Neuronal stem cell (in vitro differentiated cells): ENCODE measurements at regions not wholly inside any gene's neighbourhood (a gene's known extent, or its start where the extent isn't known, plus 50 kb on each side); places are given as distances from the start of the nearest gene placed in this dataset.

Source experiments
- DNase-seq: peaks from one replicate; pipeline ENCODE4 v3.0.0-alpha.2; 2013; ENCODE audit warnings: low spot score
- H2AFZ ChIP-seq: one replicate; pipeline ENCODE4 v1.6.1; 2013; ENCODE audit warnings: mild to moderate bottlenecking, low read length, inconsistent platforms
- H2AK5ac ChIP-seq: 2 replicates; pipeline ENCODE4 v1.6.1; 2013; ENCODE audit warnings: low read depth, mild to moderate bottlenecking, inconsistent platforms, low read length, moderate library complexity, mixed read lengths
- H2BK120ac ChIP-seq: 2 replicates; pipeline ENCODE4 v1.6.1; 2013; ENCODE audit warnings: low read depth, mild to moderate bottlenecking, inconsistent platforms, low read length, moderate library complexity, mixed read lengths
- H2BK12ac ChIP-seq: one replicate; pipeline ENCODE4 v1.6.1; 2013; ENCODE audit warnings: low read length, inconsistent platforms
- H2BK15ac ChIP-seq: 2 replicates; pipeline ENCODE4 v1.6.1; 2013; ENCODE audit warnings: mild to moderate bottlenecking, low read length, inconsistent platforms, mixed read lengths
- H2BK5ac ChIP-seq: one replicate; pipeline ENCODE4 v1.6.1; 2013; ENCODE audit warnings: inconsistent platforms, mild to moderate bottlenecking, low read length, moderate library complexity
- H3K14ac ChIP-seq: one replicate; pipeline ENCODE4 v1.6.1; 2013; ENCODE audit warnings: low read length, inconsistent platforms
- H3K18ac ChIP-seq: 2 replicates; pipeline ENCODE4 v1.6.1; 2013; ENCODE audit warnings: low read length, inconsistent platforms
- H3K23ac ChIP-seq: 2 replicates; pipeline ENCODE4 v1.6.1; 2013; ENCODE audit warnings: low read depth, mild to moderate bottlenecking, mixed read lengths, low read length, inconsistent platforms; ENCODE audit not compliant: poor library complexity
- H3K27ac ChIP-seq: replicated peaks from 3 replicates; pipeline ENCODE4 v1.5.1; 2013; ENCODE audit warnings: low read length, inconsistent platforms
- H3K27me3 ChIP-seq, 3 experiments: 2 replicates each; pipeline ENCODE4 v1.6.1; 2013; ENCODE audit warnings: low read length in 3 of 3, mild to moderate bottlenecking in 2 of 3, inconsistent platforms in 1 of 3, low read depth in 1 of 3, mixed read lengths in 1 of 3, moderate library complexity in 1 of 3; ENCODE audit not compliant: control insufficient read depth in 3 of 3, insufficient read depth in 3 of 3
- H3K36me3 ChIP-seq, 2 donors: replicated peaks in 1 of 2; 2 replicates each; pipeline ENCODE4 v1.6.1; 2013; ENCODE audit warnings: low read length in 2 of 2; ENCODE audit not compliant: control insufficient read depth in 2 of 2, insufficient read depth in 2 of 2
- H3K4ac ChIP-seq: 2 replicates; pipeline ENCODE4 v1.6.1; 2013; ENCODE audit warnings: inconsistent platforms, mild to moderate bottlenecking, low read length, moderate library complexity
- H3K4me1 ChIP-seq, 2 donors: 1 replicate in 1 of 2; 2 replicates in 1 of 2; pipeline ENCODE4 v1.6.1; 2013; ENCODE audit warnings: low read length in 2 of 2, low read depth in 1 of 2; ENCODE audit not compliant: control insufficient read depth in 2 of 2, insufficient read depth in 1 of 2
- H3K4me2 ChIP-seq: one replicate; pipeline ENCODE4 v1.6.1; 2013; ENCODE audit warnings: mild to moderate bottlenecking, low read length, inconsistent platforms; ENCODE audit not compliant: insufficient read depth, poor library complexity, severe bottlenecking
- H3K4me3 ChIP-seq, 2 donors: 2 replicates each; pipeline ENCODE4 v1.5.1; 2013; ENCODE audit warnings: low read length in 2 of 2, mild to moderate bottlenecking in 2 of 2, inconsistent platforms in 1 of 2, moderate library complexity in 1 of 2
- H3K79me1 ChIP-seq: one replicate; pipeline ENCODE4 v1.6.1; 2013; ENCODE audit warnings: low read depth, mild to moderate bottlenecking, inconsistent platforms, low read length, moderate library complexity
- H3K9ac ChIP-seq: one replicate; pipeline ENCODE4 v1.6.1; 2013; ENCODE audit warnings: mild to moderate bottlenecking, low read depth, low read length, inconsistent platforms; ENCODE audit not compliant: poor library complexity
- H3K9me3 ChIP-seq, 2 donors: replicated peaks in 1 of 2; 2 replicates each; pipeline versions ENCODE3 to v1.6.1; 2013; ENCODE audit warnings: low read length in 2 of 2, mild to moderate bottlenecking in 2 of 2, inconsistent platforms in 1 of 2, low read depth in 1 of 2, mixed read lengths in 1 of 2, moderate library complexity in 1 of 2; ENCODE audit not compliant: control insufficient read depth in 2 of 2, insufficient read depth in 1 of 2
- H4K8ac ChIP-seq: one replicate; pipeline ENCODE4 v1.6.1; 2013; ENCODE audit warnings: low read depth, mild to moderate bottlenecking, inconsistent platforms, low read length, moderate library complexity
- H4K91ac ChIP-seq: one replicate; pipeline ENCODE4 v1.6.1; 2013; ENCODE audit warnings: low read length, low read depth, mild to moderate bottlenecking, inconsistent platforms; ENCODE audit not compliant: poor library complexity
- WGBS, 2 donors: extraction: QIAGEN DNeasy Blood & Tissue Kit; methylation state at CpG; one replicate each; pipeline ENCODE4 v1.1.7; 2013; ENCODE audit warnings: missing lambda C conversion rate in 2 of 2, mixed read lengths in 1 of 2; ENCODE audit not compliant: insufficient read length in 2 of 2, insufficient replicate concordance in 1 of 2; ENCODE audit errors: extremely low coverage in 2 of 2; 5-methylcytosine and 5-hydroxymethylcytosine counted together

GRCh38 chr2:236938126-236938525 lies 147.6 kb upstream of the COPS8 start:
- no peaks in the 10 kb centered on the region for H3K36me3 ChIP-seq
- no peak overlapping the region for H2AFZ ChIP-seq
- H2BK15ac ChIP-seq, result no peak overlapping the region
- no peak overlapping the region for H2BK120ac ChIP-seq
- H3K9ac ChIP-seq, result no peak overlapping the region
- no peak overlapping the region for H3K27ac ChIP-seq
- no peak overlapping the region for H3K18ac ChIP-seq
- H3K9me3 ChIP-seq, result no peaks in the 10 kb centered on the region
- no peak overlapping the region for H3K4me2 ChIP-seq
- no peak for DNase-seq
- H2BK5ac ChIP-seq, result no peak overlapping the region
- WGBS, 2 donors, result no CpG with 5 or more reads among the region's 3 CpGs
- H3K4me1 ChIP-seq, result no peaks in the 10 kb centered on the region
- H3K23ac ChIP-seq, result no peak overlapping the region
- H3K4me3 ChIP-seq, result no peak overlapping the region
- H4K91ac ChIP-seq, result no peak overlapping the region
- H2AK5ac ChIP-seq, result no peak overlapping the region
- no peaks in the 10 kb centered on the region for H3K27me3 ChIP-seq
- H4K8ac ChIP-seq, result no peak overlapping the region
- no peak overlapping the region for H3K14ac ChIP-seq
- H3K79me1 ChIP-seq, result no peaks in the 10 kb centered on the region
- no peak overlapping the region for H2BK12ac ChIP-seq
- no peak overlapping the region for H3K4ac ChIP-seq

GRCh38 chr2:236939271-236939670 lies 146.4 kb upstream of the COPS8 start:
- Histone ChIP-seq H3K14ac (no peak overlapping the region), H3K4ac (no peak overlapping the region), H3K27me3 (no peaks in the 10 kb centered on the region), H3K4me2 (no peak overlapping the region), H3K4me1 (no peaks in the 10 kb centered on the region), H3K9me3 (no peaks in the 10 kb centered on the region), H2AFZ (no peak overlapping the region), H2AK5ac (no peak overlapping the region), H3K27ac (no peak overlapping the region), H2BK12ac (no peak overlapping the region), H4K91ac (no peak overlapping the region), H2BK5ac (no peak overlapping the region), H3K79me1 (no peaks in the 10 kb centered on the region), H2BK15ac (no peak overlapping the region), H3K18ac (no peak overlapping the region), H3K23ac (no peak overlapping the region), H4K8ac (no peak overlapping the region), H3K9ac (no peak overlapping the region), H3K36me3 (no peaks in the 10 kb centered on the region), H3K4me3 (peak overlapping the region in 1 of 2 donors; percentile 19), H2BK120ac (no peak overlapping the region)
- no peak for DNase-seq
- WGBS, 2 donors, result no CpG with 5 or more reads among the region's 2 CpGs

GRCh38 chr2:236939721-236940231 lies 145.9 kb upstream of the COPS8 start:
- Histone ChIP-seq H3K27me3 (no peaks in the 10 kb centered on the region), H3K14ac (no peak overlapping the region), H4K91ac (no peak overlapping the region), H3K27ac (no peak overlapping the region), H2AFZ (no peak overlapping the region), H2BK120ac (no peak overlapping the region), H2BK12ac (no peak overlapping the region), H4K8ac (no peak overlapping the region), H3K4me2 (no peak overlapping the region), H2BK5ac (no peak overlapping the region), H3K36me3 (no peaks in the 10 kb centered on the region), H3K4ac (no peak overlapping the region), H2AK5ac (no peak overlapping the region), H3K4me3 (no peak overlapping the region), H3K23ac (no peak overlapping the region), H3K4me1 (no peaks in the 10 kb centered on the region), H3K18ac (no peak overlapping the region), H3K9me3 (no peaks in the 10 kb centered on the region), H2BK15ac (no peak overlapping the region), H3K9ac (no peak overlapping the region), H3K79me1 (no peaks in the 10 kb centered on the region)
- no CpG with 5 or more reads among the region's 11 CpGs for WGBS, 2 donors
- no peak for DNase-seq

- peak overlapping the region; percentile 11 for H3K18ac ChIP-seq
- H3K9ac ChIP-seq, result no peak overlapping the region
- H3K9me3 ChIP-seq, result no peaks in the 10 kb centered on the region
- no peak overlapping the region for H3K27ac ChIP-seq
- H2AFZ ChIP-seq, result no peak overlapping the region
- H2BK5ac ChIP-seq, result no peak overlapping the region
- H3K27me3 ChIP-seq, result no peaks in the 10 kb centered on the region
- WGBS, 2 donors, result no CpG with 5 or more reads among the region's 1 CpG
- H3K4me3 ChIP-seq, result no peak overlapping the region
- H3K14ac ChIP-seq, result no peak overlapping the region
- H3K4ac ChIP-seq, result no peak overlapping the region
- H2BK120ac ChIP-seq, result no peak overlapping the region
- H3K36me3 ChIP-seq, result no peaks in the 10 kb centered on the region
- no peak overlapping the region for H2AK5ac ChIP-seq
- no peak overlapping the region for H4K91ac ChIP-seq
- no peak overlapping the region for H2BK12ac ChIP-seq
- H3K79me1 ChIP-seq, result no peaks in the 10 kb centered on the region
- no peaks in the 10 kb centered on the region for H3K4me1 ChIP-seq
- no peak overlapping the region for H3K4me2 ChIP-seq
- no peak for DNase-seq
- H4K8ac ChIP-seq, result no peak overlapping the region
- no peak overlapping the region for H3K23ac ChIP-seq
- H2BK15ac ChIP-seq, result peak overlapping the region; percentile 30
Observed at GRCh38 chr2:236940497-236940896, 145.2 kb upstream of the COPS8 start.
